GM19463 (cell line): ENCODE measurements at regions not wholly inside any gene's neighbourhood (a gene's known extent, or its start where the extent isn't known, plus 50 kb on each side); places are given as distances from the start of the nearest gene placed in this dataset.
"Not testable (repeated sequence)": the region's sequence is repeated elsewhere in the genome, so short reads cannot be mapped to it uniquely, and the experiment has no call there.

Experiments used
- ATAC-seq: cut with Tn5 transposase; IDR thresholded peaks from one replicate; pipeline ENCODE4 v1.9.1; 2021; ENCODE audit warnings: mild to moderate bottlenecking, moderate library complexity; ENCODE audit not compliant: unreplicated experiment

DNA sequence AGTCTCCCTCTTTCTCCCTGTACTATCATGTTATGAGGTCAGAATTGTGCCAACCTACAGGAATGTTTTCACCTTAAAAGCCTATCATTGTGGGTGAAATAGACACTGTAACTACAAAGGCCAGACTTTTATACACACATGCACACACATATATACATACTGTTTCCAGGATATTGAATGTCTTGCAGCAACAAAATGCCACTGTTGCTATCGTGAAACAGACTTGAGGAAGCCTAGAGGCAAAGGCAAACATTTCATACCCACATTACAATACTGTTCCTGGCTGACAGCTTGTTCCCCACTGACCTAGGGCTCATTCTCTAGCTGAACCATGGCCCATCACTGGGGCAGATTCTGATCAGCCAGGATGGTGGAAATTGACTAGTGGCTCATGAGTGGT lies 125.1 kb upstream of the DUSP10 start:
- no peak for ATAC-seq

DNA sequence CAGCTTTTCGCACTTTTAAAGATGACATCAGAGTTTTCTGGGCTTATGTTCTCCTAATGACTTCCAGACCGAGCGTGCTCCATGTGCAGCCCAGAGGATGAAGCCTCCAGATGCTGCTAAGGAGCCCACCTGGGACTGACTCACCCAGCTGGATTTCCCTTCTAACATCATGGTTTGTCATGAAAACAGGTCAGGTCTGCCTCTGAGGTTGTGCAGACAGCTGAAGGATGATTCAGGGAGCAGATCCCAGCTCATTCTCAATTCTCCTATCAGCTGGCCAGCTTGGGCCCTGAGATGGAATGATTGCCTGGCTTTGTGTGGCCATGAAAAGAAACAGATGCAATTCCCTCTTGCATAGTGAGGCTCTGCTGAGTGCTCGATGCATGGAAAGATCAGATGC lies 123.9 kb upstream of the DUSP10 start:
- ATAC-seq, result no peak

DNA sequence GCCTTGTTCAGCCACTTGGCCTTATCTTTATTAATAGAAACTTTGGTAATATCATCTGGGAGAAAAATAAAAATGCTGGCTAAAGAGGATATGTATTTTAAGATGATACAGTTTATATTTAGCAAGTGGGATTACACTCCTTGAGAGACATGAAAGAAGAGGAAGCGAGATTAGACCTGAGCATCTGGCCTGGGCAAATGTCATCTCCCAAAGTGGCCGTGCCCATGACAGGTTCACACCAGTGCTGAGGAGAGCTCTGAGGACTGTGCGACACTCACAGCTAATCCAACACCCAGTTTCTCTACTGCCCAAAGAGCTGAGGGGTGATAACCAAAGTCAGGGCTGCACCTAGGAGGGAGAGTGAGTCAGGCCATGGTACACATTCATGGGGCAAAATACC lies 121.7 kb upstream of the DUSP10 start:
- ATAC-seq, result peak; percentile 44

DNA sequence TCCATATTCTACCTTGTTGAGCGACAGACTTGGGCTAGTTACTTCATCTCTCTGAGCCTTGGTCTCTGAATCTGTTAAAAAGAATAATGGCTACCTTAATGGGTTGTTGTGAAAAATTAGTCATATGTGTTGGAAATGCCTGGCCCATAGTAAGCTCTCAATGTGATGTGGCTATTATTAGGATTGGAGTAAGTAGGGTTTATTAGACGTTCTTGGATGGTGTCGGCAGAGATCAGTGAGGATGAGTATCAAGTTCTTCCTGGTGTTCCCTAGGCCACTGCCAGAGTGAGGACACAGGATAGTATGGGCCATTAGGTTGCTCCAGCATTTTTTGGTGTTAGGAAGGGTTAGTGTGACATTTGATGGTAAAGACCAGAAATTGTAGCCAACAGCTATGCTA lies 121.1 kb upstream of the DUSP10 start:
- no peak for ATAC-seq

DNA sequence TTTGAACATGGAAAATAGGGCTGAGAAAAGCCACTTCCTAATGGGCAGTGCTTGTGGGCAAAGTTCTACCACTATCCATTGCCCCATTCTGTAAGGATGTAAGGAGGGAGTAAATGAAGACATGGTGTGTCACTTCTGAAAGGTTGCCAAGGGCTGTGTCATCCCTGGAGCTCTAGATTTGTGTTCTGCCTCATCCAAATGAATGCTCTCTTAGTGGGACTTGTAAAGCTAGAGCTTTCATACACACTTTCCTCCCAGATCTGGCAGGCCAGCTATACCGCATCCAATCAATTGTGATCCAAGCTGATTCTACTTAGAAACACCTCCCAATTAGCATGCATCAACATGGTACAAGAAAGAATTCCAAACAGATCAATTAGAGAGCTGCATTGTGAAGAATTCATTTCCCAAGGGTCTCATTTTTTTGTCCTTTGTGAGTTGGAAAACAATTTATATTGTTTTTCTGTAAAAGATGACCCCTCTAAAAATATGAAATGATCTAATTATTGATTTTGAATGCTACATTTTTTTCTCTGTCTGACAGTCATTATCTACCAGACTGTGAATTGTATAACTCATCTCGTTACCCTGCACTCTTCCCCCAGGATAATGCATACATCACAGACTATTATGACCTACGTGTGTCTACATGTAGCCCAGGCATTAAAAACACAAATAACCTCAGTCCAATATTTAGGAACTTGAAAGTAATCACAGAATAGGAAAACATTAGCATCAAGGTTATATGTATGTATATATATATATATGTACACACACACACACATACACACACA lies 117.1 kb upstream of the DUSP10 start:
- ATAC-seq, result no peak

DNA sequence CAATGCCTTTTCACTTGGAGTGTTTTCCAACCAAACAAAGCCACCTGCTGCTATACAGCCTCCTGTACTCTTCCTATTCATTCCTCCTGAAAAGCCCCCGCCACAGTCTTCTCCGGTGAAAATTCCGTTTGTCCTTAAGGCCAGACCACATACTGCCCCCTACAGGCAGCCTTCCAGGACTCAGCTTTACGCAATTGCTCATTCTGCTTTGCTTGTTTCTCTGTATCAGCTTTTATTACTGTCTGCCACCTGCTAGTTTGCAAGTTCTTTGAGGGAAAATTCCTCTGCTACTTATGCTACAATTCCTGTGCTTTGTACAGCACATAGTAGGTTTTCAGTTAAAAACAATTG lies 115.2 kb upstream of the DUSP10 start:
- ATAC-seq, result not testable (repeated sequence)

DNA sequence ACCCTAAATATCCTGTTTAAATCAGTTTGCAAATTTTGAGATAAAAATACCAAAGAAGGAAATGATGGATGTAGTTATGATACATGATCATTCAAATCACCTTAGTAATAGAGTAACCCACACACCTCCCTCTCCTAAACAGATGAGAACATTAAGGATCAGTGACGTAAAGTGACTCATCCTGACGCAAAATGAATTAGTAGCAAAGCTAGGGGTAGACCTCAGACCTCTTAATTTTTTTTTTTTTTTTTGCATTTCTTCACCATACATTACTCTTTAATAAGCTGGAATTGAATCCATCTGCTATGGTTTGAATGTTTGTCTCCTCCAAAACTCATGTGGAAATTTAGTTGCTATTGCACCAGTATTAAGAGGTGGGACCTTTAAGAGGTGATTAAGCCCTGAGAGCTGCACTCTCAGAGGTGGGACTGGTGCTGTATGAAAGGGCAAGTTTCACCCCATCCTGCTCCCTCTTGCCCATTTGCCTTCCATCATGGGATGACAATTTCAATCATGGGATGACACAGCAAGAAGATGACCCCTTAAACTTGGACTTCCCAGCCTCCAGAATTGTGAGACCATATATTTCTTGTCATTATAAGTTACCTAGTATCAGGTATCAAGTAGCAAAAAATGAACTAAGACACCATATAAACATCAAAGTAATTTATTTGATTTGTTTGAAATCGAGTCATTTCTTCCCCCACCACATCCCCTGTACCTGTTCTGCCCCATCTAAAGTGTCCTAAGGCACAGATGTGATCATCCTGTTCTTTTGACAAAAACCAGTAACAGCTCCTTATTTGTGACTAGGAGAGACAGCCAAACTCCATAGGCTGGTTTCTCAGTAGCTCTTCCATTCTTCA lies 114.6 kb upstream of the DUSP10 start:
- ATAC-seq, result no peak

DNA sequence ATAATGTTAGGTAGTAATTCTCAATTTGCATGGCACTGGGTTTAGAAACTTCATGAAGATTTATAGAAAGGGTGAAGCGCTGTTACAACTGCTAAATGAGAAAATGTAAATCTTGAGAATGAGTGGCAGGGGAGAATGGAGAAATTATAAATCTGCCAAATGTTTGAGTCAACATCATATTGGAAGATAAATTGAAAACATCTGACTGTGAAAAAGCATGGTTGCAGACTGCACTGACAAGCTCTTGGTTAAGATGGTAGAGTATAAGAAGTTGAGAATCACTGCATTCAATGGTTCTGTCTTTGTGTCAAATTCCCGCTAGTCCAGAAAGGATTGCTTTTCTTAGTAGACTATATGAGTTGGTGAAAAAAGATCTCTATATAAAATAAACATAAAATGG lies 113.3 kb upstream of the DUSP10 start:
- ATAC-seq, result no peak

DNA sequence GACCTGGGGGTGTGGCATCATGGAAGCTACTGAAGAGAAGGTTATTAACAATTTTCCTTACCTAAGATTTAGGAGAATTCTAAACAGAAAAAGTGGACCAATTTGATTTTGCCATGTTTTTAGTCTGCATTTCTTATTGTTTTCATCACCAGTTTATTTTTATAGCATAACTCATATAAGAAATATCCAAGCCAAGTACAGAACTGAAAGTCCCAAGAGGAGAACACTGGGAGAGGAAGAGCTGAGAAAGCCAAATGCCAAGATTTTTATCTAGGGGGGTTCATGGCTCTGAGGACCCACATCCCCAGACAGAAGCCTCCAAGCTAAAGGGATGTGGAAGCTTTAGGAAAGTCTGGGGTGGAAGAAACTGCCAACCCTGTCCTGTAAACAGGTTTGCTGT lies 109.4 kb upstream of the DUSP10 start:
- no peak for ATAC-seq

DNA sequence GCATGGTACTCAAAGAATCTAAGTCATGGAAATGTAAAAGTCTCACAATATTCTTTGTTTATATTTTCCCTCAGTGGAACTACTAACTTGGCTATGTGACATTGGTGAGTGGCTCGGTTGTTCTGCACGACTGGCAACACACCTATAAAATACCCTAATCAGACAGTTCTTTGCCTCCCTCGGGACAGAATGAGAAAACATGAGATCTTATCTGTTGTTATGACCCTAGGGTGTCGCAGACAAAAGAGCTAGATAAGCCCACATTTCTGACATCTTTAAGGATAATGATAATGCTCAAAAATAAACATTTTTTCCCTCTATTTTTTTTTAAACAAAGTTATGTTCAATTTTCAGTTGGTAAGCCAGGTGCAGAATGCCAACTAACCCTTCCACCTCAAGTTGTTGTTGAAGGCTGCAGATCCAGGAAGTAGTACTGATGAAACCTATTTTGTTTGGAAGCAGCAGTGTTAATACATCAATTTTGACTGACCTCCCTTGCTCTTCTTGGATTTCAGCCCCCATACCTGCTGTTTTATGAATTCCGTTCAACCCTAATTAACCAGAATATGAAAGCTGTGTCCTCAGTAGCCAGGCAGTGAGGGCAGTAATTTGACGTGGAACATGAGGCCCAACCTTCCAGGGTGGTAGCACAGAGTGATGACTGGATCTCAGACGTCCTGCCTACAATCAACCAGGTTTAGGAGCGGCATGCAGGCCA lies 108.7 kb upstream of the DUSP10 start:
- ATAC-seq, result no peak

DNA sequence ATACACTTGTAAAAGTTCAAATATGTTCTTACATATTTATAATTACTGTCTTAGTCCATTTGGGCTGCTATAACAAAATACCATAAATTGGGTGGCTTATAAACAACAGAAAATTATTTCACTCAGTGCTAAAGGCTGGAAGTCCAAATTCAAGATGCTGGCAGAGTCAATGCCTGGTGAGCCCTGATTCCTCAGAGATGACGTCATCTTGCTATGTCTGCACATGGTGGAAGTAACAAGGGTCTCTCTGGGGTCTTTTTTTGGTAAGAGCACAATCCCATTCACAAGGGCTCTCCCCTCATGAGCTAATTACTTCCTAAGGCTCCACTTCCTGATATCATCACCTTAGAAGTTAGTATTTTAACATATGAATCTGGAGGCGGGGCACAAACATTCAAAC lies 108.0 kb upstream of the DUSP10 start:
- ATAC-seq, result no peak

DNA sequence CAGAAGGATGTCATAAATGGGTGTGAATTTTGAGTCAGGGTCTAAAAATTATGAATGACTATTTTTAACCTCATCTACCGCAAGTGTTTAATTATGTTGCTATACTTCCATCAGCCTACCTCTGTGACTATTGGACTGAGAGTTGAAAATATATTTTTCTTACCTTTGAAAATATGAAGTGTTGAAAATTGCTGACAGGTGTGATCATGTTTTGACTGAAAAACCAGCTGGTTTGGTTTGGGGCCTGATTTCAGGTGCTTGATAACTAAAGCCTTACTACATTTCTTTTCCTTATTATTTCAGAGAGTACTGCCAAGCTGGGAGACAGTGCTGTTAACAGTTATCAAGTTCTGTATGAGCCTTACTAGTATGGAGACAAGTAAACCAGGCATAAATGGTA lies 107.2 kb upstream of the DUSP10 start:
- ATAC-seq, result no peak

DNA sequence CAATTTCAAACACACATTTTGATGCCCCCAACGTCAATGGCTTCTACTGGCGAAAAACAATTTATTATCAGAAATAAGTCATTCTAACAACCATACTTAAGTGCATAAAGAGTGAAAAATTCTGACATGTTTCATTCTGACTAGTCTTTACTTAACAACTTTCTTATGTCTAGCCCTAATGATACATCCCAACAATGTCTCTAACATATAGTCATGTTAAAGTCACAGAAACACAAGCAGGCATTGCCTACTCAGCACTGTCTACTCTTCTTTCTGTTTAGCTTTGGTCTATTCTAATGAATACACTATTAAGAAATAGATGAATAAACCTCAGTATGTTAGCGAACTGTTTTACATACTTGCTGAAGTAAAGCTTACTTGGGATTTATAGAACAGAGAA lies 105.8 kb upstream of the DUSP10 start:
- no peak for ATAC-seq

DNA sequence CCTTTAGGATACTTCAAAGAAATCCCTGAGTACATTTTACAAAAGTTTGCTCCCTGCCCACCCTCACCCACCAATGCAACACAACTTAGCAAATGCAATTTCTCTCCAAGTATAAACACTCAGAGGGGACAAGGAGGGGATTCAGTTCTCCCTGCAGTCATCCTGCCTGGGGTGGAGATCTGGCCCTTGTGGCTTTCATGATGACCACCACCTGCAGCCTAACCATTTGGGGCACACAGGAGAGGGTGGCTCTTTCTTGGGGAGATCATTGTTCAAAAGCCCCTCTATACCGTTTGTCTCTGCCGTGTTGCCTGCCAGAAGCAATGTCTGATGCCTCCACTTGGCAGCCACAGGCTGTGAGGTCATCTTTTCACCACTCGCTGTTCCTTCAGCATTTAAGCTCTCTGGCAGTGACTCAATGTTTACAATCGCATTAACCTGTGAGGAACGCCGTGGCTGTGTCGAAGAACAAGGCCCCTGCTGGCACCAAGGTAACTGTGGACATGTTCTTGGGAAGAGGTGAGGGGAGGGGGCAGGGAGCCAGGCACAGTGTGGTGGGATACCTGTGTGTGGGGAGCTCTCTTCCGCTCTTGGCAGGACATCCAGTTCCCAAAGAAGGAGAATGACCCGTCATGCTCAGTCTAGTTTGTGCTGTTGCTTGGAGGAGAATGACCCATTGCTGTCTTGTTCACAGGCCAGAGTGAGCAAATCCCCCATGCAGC lies 103.9 kb upstream of the DUSP10 start:
- ATAC-seq, result no peak

DNA sequence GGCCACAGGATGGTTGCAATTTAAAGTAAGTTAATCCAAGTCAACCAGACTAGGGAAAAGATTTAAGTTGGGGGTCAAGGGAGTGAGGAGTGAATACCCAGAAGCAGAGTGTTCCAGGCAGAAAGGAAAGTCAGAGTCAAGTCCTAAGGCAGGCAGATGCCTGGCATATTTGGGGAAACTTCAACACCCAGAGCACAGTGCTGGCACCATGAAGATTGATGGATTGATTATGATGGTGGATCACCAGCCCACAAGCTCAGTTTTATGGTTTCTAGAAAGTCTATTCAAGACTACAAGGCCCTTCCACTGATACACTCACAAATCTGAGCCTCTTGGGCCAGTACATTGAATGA lies 100.1 kb upstream of the DUSP10 start:
- ATAC-seq, result no peak

DNA sequence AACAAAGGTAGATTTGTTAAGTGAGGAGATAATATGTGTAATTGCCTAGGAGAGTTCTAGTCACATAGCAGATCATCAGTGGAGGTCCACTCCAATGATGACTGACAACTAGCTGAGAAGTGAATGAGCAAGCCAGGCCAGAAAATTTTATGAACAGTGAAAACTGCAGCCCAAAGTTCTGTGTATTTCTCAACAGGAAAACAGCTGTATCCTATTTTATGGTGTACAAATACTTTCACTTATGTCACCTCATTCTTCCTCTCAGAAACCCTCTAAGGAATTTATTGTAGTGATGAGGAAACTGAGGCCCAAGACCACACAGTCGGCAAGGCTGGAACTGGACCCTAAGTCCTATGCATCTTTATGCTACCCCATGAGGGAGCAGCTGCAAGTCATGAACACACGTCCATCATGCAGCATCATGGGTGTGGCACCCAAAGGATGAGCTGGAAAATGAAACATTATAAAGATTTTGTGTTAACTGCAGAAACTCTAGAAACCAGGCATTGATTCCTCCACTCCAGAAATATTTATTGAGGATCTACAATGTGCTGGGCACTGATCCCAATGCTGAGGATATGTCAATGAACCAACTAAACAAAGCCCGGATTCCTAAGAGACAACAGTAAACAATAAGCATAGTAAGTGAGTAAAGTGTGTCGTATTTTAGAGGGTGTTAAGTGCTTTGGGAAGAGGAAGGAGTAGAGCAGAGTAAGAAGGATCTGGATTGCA lies 99.5 kb upstream of the DUSP10 start:
- ATAC-seq, result no peak

DNA sequence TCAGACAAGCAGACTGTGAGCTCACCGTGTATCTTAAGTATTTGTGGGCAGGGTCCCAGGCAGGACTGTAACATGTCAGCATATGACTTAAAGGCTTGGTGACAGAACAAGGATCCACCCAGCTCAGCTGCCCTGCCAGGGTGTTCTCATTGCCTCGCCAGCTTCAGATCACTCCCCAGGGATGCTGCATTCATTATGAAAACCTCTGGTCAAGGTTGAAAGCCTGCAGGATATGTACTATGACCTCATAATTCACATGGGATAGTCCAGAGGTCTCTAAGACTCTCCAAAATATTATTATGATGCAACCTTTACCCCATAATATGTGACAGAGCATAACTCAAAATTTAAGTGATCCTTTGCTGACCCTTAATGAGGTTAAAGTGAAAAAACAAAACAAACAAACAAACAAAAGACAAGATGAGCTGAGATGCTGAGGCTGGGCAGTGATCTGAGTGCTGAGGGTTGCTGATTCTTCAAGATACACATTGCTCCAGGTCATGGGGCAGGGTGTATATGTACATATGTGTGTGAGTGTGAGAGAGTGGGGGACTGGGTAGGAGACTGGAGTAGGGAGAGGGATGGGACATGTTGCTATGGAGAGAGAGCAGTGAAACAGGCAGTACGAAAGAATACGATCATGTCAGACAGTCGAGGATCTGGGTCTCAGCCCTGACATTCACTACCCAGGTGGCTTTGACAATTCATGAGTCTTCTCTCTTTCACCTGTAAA lies 98.8 kb upstream of the DUSP10 start:
- peak; percentile 42 for ATAC-seq

DNA sequence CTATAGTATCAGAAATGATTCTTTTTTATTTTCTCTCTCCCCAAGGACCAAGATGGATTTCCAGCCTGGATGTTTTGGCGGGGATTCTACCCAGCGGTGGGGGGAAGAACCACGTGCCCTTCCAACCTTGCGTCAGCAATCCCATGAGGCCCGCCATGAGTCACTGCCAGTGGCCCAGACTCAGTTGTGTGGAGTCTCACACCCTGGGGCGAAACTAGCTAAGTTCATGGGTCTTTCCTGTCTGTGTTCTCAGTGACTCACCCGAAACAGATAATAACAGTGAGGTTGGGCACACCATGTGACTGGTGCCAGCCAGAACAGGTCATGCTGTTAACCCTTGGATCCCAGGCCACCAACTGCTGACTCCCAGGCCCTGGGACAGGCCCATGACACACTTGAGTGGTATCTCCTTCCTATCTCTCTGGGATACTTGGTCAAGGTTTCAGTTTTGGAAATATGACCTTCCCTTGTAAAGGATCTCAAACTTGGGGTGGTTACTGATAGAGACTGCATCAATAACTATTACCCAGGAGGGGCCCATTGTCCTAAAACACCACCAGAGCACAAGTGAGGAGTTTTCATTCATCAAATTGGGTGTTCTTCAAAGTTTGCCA lies 98.0 kb upstream of the DUSP10 start:
- ATAC-seq, result peak; percentile 86

DNA sequence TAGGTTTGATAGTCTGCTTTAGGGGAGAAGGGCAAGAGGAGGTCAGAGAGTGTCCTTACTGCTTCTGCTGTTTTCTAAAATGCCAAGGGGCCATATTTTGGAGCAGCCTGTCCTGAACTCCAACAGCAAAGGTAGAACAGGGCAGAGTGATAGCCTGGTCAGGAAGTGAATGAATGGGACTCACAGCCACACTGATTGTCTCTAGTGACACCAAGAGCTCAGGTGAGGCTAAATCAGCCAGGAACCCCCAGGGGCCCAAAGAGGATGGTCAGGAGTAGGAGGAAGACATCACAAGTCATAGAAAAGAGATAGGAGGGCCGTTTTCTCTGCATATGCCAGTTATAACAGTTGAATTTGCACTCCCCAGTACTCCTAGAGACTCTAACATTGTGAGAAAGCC lies 97.4 kb upstream of the DUSP10 start:
- ATAC-seq, result peak; percentile 15
